ENCODE measurements at regions not wholly inside any gene's neighbourhood (a gene's known extent, or its start where the extent isn't known, plus 50 kb on each side); places are given as distances from the start of the nearest gene placed in this dataset.

DNA sequence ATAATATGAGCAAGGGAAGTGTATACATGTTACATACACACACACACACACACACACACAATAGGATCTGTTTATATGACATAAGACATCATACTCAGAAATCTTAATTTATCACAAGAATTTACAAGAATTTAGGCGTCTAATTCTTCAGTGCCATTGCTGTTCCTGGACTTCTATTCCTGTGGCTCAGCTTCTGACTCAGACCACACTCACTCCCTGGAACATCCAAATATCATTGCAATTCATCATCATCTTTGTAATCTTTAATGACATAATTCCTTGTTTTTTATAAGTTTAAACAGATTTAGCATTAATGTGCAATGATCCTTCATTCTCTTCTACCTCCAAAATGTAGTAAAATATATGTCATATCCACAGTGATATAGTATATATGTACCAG lies 544.2 kb downstream of the FOXG1 start:
- no peak for TF ChIP-seq EZH2phosphoT487 (IDR thresholded peaks at IDR 0.05; ENCODE audit: low read depth)
- TF ChIP-seq, protein P1, sequence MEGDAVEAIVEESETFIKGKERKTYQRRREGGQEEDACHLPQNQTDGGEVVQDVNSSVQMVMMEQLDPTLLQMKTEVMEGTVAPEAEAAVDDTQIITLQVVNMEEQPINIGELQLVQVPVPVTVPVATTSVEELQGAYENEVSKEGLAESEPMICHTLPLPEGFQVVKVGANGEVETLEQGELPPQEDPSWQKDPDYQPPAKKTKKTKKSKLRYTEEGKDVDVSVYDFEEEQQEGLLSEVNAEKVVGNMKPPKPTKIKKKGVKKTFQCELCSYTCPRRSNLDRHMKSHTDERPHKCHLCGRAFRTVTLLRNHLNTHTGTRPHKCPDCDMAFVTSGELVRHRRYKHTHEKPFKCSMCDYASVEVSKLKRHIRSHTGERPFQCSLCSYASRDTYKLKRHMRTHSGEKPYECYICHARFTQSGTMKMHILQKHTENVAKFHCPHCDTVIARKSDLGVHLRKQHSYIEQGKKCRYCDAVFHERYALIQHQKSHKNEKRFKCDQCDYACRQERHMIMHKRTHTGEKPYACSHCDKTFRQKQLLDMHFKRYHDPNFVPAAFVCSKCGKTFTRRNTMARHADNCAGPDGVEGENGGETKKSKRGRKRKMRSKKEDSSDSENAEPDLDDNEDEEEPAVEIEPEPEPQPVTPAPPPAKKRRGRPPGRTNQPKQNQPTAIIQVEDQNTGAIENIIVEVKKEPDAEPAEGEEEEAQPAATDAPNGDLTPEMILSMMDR (IDR thresholded peaks at IDR 0.05; ENCODE audit: low read depth, low read length): no peak

All from OCI-LY3 (cell line).